GM23338 (cell line): ENCODE measurements at regions not wholly inside any gene's neighbourhood (a gene's known extent, or its start where the extent isn't known, plus 50 kb on each side); places are given as distances from the start of the nearest gene placed in this dataset.

ENCODE experiments used
- ATAC-seq: fragments of 200-7000 bp; cut with Tn5 transposase; 3 replicates; pipeline ENCODE4 v1.9.1; 2020
- DNase-seq: peaks from one replicate; pipeline ENCODE4 v3.0.0-alpha.2; 2015; ENCODE audit warnings: low spot score
- H2AFZ ChIP-seq: fragments of 200-600 bp; sonication (generic); 2 replicates; pipeline ENCODE4 v1.8.0; 2016; ENCODE audit warnings: antibody characterized with exemption, mild to moderate bottlenecking, moderate library complexity
- H3F3A ChIP-seq: fragments of 200-600 bp; sonication (generic); replicated peaks from 2 replicates; pipeline ENCODE4 v1.8.0; 2017; ENCODE audit warnings: antibody characterized with exemption, mixed run types, low read depth
- H3K27ac ChIP-seq: fragments of 200-600 bp; sonication (generic); 2 replicates; pipeline ENCODE4 v1.6.1; 2016; ENCODE audit warnings: low read depth
- H3K27me3 ChIP-seq: fragments of 200-600 bp; sonication (generic); 2 replicates; pipeline ENCODE4 v1.8.0; 2016; ENCODE audit warnings: mild to moderate bottlenecking, mixed run types, moderate library complexity; ENCODE audit not compliant: insufficient read depth
- H3K36me3 ChIP-seq: fragments of 200-600 bp; sonication (generic); 2 replicates; pipeline ENCODE4 v1.8.0; 2016; ENCODE audit warnings: mild to moderate bottlenecking; ENCODE audit not compliant: insufficient read depth
- H3K4me1 ChIP-seq: fragments of 200-600 bp; sonication (generic); 2 replicates; pipeline ENCODE4 v1.8.0; 2016; ENCODE audit warnings: mild to moderate bottlenecking, moderate library complexity; ENCODE audit not compliant: insufficient read depth
- H3K4me2 ChIP-seq: fragments of 200-600 bp; sonication (generic); 2 replicates; pipeline ENCODE4 v1.7.1; 2017; ENCODE audit warnings: mixed run types
- H3K4me3 ChIP-seq: fragments of 200-600 bp; sonication (generic); 2 replicates; pipeline ENCODE4 v1.6.1; 2016; ENCODE audit warnings: mixed run types
- H3K79me2 ChIP-seq: fragments of 200-600 bp; sonication (generic); replicated peaks from 2 replicates; pipeline ENCODE4 v1.8.0; 2017; ENCODE audit warnings: mild to moderate bottlenecking; ENCODE audit not compliant: insufficient read depth
- H3K9me2 ChIP-seq: fragments of 200-600 bp; sonication (generic); 2 replicates; pipeline ENCODE4 v1.8.0; 2017; ENCODE audit not compliant: insufficient read depth
- H4K20me1 ChIP-seq: fragments of 200-600 bp; sonication (generic); replicated peaks from 2 replicates; pipeline ENCODE4 v1.8.0; 2017; ENCODE audit warnings: mild to moderate bottlenecking; ENCODE audit not compliant: insufficient read depth
- H3K27ac Mint-ChIP-seq: 2 replicates; pipeline ENCODE4 v1.8.0; 2020; ENCODE audit warnings: inconsistent platforms, mild to moderate bottlenecking, moderate library complexity, mixed read lengths
- H3K27me3 Mint-ChIP-seq: 3 replicates; pipeline ENCODE4 v1.8.0; 2022; ENCODE audit warnings: low read depth, mild to moderate bottlenecking, moderate library complexity, mixed read lengths, inconsistent platforms; ENCODE audit not compliant: insufficient read depth, poor library complexity
- H3K36me3 Mint-ChIP-seq: 3 replicates; pipeline ENCODE4 v1.8.0; 2021; ENCODE audit warnings: low read depth, mild to moderate bottlenecking, inconsistent platforms, moderate library complexity, mixed read lengths
- H3K4me1 Mint-ChIP-seq: 3 replicates; pipeline ENCODE4 v1.8.0; 2020; ENCODE audit warnings: mild to moderate bottlenecking, inconsistent platforms, mixed read lengths
- H3K4me3 Mint-ChIP-seq: 3 replicates; pipeline ENCODE4 v1.8.0; 2021; ENCODE audit warnings: moderate library complexity, mild to moderate bottlenecking, inconsistent platforms, mixed read lengths
- H3K9me3 Mint-ChIP-seq: 3 replicates; pipeline ENCODE4 v1.8.0; 2020; ENCODE audit warnings: moderate library complexity, mild to moderate bottlenecking, inconsistent platforms, mixed read lengths
- CREB1 ChIP-seq: fragments of 250-450 bp; sonication (Bioruptor Pico); IDR thresholded peaks from 2 replicates; pipeline ENCODE4 v1.5.0; 2020; ENCODE audit warnings: low read depth, mild to moderate bottlenecking, moderate library complexity
- ETS1 ChIP-seq: IDR thresholded peaks from 2 replicates; pipeline ENCODE4 v1.6.1; 2016; ENCODE audit warnings: antibody characterized with exemption
- EZH2 ChIP-seq: fragments of 200-600 bp; sonication (generic); IDR thresholded peaks from one replicate; pipeline ENCODE4 v1.8.0; 2017; ENCODE audit warnings: antibody characterized with exemption, mild to moderate bottlenecking, low read depth; ENCODE audit not compliant: unreplicated experiment
- JUNB ChIP-seq: IDR thresholded peaks from one replicate; pipeline ENCODE4 v1.6.1; 2016; ENCODE audit warnings: antibody characterized with exemption; ENCODE audit not compliant: unreplicated experiment
- POLR2AphosphoS5 ChIP-seq: IDR thresholded peaks from 2 replicates; pipeline ENCODE4 v1.6.1; 2016; ENCODE audit warnings: antibody characterized with exemption, low read depth
- REST ChIP-seq: IDR thresholded peaks from one replicate; pipeline ENCODE4 v1.6.1; 2018; ENCODE audit warnings: antibody characterized with exemption; ENCODE audit not compliant: unreplicated experiment
- ZNF114 ChIP-seq: fragments of 250-450 bp; sonication (Bioruptor Pico); IDR thresholded peaks from 2 replicates; pipeline ENCODE4 v1.5.0; 2020; ENCODE audit warnings: mild to moderate bottlenecking, moderate library complexity
- ZNF462 ChIP-seq: fragments of 250-450 bp; sonication (Bioruptor Pico); IDR thresholded peaks from 2 replicates; pipeline ENCODE4 v1.5.0; 2020; ENCODE audit warnings: mild to moderate bottlenecking, moderate library complexity

DNA sequence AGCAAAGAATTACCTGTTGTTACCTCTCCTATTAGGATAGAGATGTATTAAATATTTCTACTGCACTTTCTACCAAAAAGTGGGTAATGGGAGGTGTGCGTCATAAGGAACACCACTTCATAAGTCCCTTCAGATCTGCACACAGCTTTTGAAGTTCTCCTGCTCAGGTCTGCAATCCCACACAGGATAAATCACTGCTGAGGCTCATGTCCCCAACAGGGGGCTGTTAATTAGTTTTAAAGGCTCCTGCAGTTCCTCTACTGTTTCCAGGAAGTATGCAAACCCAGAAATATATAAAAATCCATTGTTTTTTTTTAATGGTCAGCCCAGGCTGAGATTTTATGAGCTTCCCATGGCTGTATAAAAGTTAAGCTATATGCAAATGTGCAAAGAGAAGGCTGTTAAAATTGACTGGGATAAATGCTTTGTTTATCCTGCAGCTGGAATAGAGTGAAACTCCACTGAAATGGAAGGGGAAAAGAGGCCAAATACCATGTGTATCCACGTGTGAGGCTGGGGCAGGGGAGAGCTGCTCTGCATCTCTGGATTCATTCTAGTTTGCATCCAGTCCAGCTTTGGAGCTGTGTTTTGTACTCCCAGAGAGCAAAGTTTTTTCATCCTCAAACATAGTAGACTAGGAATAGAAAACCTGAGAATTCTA is 903.7 kb downstream of the TDRD15 start (continued):
- TF ChIP-seq REST (no peak), CREB1 (CRISPR knock-in tag) (no peak), POLR2AphosphoS5 (no peak), EZH2 (no peak), ETS1 (no peak)

- Mint-ChIP-seq H3K27ac (no peak overlapping the region), H3K4me1 (peaks cover 13% of the 10 kb centered on the region)
- no peaks in the 10 kb centered on the region for H3F3A ChIP-seq
Measured at GRCh38 chr2:22035361-22035830, 911.6 kb downstream of the TDRD15 start.

More at GRCh38 chr2:22035361-22035830, 911.6 kb downstream of the TDRD15 start:
- Histone ChIP-seq H3K4me3 (no peak overlapping the region), H3K27ac (no peak overlapping the region), H3K79me2 (no peaks in the 10 kb centered on the region), H3K4me2 (no peak overlapping the region), H2AFZ (no peak overlapping the region), H4K20me1 (no peaks in the 10 kb centered on the region), H3K27me3 (no peaks in the 10 kb centered on the region), H3K9me2 (no peaks in the 10 kb centered on the region), H3K36me3 (no peaks in the 10 kb centered on the region; the same call in 1 of the 2 replicates), H3K4me1 (0 out of 2 replicates have a peak, but pooled peaks cover 8% of the 10 kb centered on the region)
- DNase-seq = no peak
- H3K36me3 Mint-ChIP-seq = no peaks in the 10 kb centered on the region
- H3K4me3 Mint-ChIP-seq = no peak overlapping the region
- H3K27me3 Mint-ChIP-seq = no peaks in the 10 kb centered on the region
- TF ChIP-seq ZNF114 (CRISPR knock-in tag) = no peak
- TF ChIP-seq ZNF462 (CRISPR knock-in tag) = no peak
- TF ChIP-seq JUNB = no peak
- no peak for TF ChIP-seq POLR2AphosphoS5
- no peaks in the 10 kb centered on the region; the same call in 2 of the 3 replicates for H3K9me3 Mint-ChIP-seq
- ATAC-seq = no peak
